Right lobe of liver (tissue), 6 donors: ENCODE measurements at regions not wholly inside any gene's neighbourhood (a gene's known extent, or its start where the extent isn't known, plus 50 kb on each side); places are given as distances from the start of the nearest gene placed in this dataset.

Experiments used
- ATAC-seq, 4 donors: fragments of 200-7000 bp; cut with Tn5 transposase; one replicate each; pipeline ENCODE4 v1.9.1; 2020; ENCODE audit warnings: mild to moderate bottlenecking in 4 of 4, moderate library complexity in 4 of 4
- DNase-seq, 3 donors: peaks; one replicate each; pipeline ENCODE4 v3.0.0-alpha.2; 2020
- H3K27ac ChIP-seq, 3 donors: fragments of 200-600 bp; one replicate each; pipeline ENCODE4 v1.8.0; 2022
- H3K27me3 ChIP-seq, 2 donors: fragments of 200-600 bp; one replicate each; pipeline ENCODE4 v1.8.0; 2022
- H3K36me3 ChIP-seq, 4 donors: fragments of 200-600 bp; sonication (generic) in 1 of 4; one replicate each; pipeline versions ENCODE4 v1.5.1 to v1.8.0; 2017 to 2022; ENCODE audit warnings: control low read depth in 1 of 4
- H3K4me1 ChIP-seq, 4 donors: fragments of 200-600 bp; sonication (generic) in 1 of 4; one replicate each; pipeline versions ENCODE4 v1.5.1 to v1.8.0; 2017 to 2022; ENCODE audit warnings: control low read depth in 1 of 4
- H3K4me3 ChIP-seq, 3 donors: fragments of 200-600 bp; one replicate each; pipeline ENCODE4 v1.8.0; 2022
- H3K9me3 ChIP-seq, 4 donors: fragments of 200-600 bp; sonication (generic) in 1 of 4; one replicate each; pipeline versions ENCODE4 v1.5.1 to v1.8.0; 2017 to 2022; ENCODE audit warnings: control low read depth in 1 of 4
- POLR2A ChIP-seq: fragments of 450-650 bp; IDR thresholded peaks from one replicate; pipeline ENCODE4 v1.6.1; 2017; ENCODE audit warnings: antibody characterized with exemption, mild to moderate bottlenecking
- WGBS: methylation state at CpG from one replicate; pipeline ENCODE4 v1.1.6; 2018; ENCODE audit warnings: low coverage, low lambda C conversion rate; ENCODE audit not compliant: insufficient coverage; ENCODE audit errors: missing lambda C conversion rate; 5-methylcytosine and 5-hydroxymethylcytosine counted together
- intact Hi-C, 2 donors: fragments of 100-400 bp; cut with DNase I; formaldehyde crosslinking; loops; one replicate each; pipeline versions ENCODE4 v1.11.2 to v1.14.1; 2022
- TF ChIP-seq, protein P1 (sequence below), 4 donors: fragments of 200-600 bp in 3 of 4; fragments of 450-650 bp in 1 of 4; IDR thresholded peaks; one replicate each; pipeline versions ENCODE4 v1.5.1 to v1.8.0; 2016 to 2022; ENCODE audit warnings: antibody characterized with exemption in 4 of 4, mild to moderate bottlenecking in 2 of 4
- donor health status: DM: no; HTN: yes; CAD: no.
- donor health status: DM: no; HTN: no; CAD: no.
- donor health status: DM: no; HTN: no; CAD: no.
- donor health status: DM: no; HTN: yes; CAD: no.
- donor health status: DM: no; HTN: yes; CAD: no.

DNA sequence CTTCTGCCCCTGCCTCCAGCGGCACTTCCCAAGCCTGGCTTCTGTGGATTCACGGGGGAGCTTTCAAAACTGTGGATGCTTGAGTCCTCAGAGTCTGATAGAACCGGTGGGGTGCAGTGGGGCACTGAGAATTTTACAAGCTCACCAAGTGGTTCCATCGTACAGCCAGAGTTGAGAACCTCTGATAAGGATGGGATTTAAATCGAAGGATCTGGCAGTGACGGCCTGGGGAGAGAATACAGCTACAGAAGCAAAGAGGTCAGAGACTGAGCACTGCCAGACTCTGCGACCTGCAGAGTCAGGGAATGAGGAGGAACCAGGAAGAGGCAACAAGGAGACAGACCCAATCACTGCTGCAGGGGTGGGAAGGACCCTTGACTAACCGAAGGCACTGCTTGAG is 124.6 kb upstream of the BOD1 start:
- Histone ChIP-seq H3K4me1 (peaks cover 0 to 6% (median 0%) of the 10 kb centered on the region in 4 donors), H3K27ac (no peak overlapping the region), H3K27me3 (no peaks in the 10 kb centered on the region), H3K36me3 (no peaks in the 10 kb centered on the region), H3K9me3 (no peaks in the 10 kb centered on the region), H3K4me3 (no peak overlapping the region)
- TF ChIP-seq POLR2A = no peak
- TF ChIP-seq, protein P1, sequence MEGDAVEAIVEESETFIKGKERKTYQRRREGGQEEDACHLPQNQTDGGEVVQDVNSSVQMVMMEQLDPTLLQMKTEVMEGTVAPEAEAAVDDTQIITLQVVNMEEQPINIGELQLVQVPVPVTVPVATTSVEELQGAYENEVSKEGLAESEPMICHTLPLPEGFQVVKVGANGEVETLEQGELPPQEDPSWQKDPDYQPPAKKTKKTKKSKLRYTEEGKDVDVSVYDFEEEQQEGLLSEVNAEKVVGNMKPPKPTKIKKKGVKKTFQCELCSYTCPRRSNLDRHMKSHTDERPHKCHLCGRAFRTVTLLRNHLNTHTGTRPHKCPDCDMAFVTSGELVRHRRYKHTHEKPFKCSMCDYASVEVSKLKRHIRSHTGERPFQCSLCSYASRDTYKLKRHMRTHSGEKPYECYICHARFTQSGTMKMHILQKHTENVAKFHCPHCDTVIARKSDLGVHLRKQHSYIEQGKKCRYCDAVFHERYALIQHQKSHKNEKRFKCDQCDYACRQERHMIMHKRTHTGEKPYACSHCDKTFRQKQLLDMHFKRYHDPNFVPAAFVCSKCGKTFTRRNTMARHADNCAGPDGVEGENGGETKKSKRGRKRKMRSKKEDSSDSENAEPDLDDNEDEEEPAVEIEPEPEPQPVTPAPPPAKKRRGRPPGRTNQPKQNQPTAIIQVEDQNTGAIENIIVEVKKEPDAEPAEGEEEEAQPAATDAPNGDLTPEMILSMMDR (IDR thresholded peaks at IDR 0.05) = no peak
- intact Hi-C loops = no loop called here
- DNase-seq (no peak), ATAC-seq (no peak)
- 71% methylated on average over 5 of the region's 8 CpGs for WGBS

DNA sequence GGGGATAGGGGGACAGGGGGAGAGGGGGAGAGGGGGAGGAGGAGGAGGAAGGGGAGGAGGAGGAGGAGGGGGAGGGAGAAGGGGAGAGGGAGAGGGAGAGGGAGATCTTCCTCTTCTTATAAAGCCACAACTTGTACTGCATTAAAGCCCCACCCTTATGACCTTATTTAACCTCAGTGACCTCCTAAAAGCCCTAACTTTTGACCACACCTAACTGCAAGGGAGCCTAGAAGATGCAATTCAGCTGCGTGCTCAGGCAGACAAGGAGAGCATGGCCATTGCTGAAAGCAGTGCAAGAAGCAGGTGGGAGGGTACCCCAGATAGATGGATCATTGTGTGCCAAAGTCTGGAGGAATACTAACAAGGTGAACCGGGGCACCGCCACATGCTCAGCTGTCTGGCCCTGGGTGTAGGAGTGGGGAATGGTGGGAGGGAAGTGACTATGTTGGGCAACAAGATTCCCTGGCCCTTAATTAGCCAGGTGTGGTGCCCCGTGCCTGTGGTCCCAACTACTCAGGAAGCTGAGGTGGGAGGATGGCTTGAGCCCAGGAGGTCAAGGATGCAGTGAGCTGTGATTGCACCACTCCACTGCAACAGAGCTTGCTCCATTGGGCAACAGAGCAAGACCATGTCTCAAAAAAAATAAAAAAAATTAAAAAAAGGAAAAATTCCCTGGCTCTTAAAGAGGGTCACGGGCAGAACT is 125.4 kb upstream of the BOD1 start:
- DNase-seq (no peak), ATAC-seq (peak; percentile 33 to 58 (median 40))
- Histone ChIP-seq H3K36me3 (no peaks in the 10 kb centered on the region), H3K4me1 (peaks cover 0 to 6% (median 0%) of the 10 kb centered on the region in 4 donors), H3K27ac (no peak overlapping the region), H3K9me3 (no peaks in the 10 kb centered on the region), H3K27me3 (no peaks in the 10 kb centered on the region), H3K4me3 (no peak overlapping the region)
- WGBS = 78% methylated on average over 5 of the region's 5 CpGs
- TF ChIP-seq, protein P1 (IDR thresholded peaks at IDR 0.05) = no peak
- no peak for TF ChIP-seq POLR2A
- intact Hi-C loops = no loop called here

DNA sequence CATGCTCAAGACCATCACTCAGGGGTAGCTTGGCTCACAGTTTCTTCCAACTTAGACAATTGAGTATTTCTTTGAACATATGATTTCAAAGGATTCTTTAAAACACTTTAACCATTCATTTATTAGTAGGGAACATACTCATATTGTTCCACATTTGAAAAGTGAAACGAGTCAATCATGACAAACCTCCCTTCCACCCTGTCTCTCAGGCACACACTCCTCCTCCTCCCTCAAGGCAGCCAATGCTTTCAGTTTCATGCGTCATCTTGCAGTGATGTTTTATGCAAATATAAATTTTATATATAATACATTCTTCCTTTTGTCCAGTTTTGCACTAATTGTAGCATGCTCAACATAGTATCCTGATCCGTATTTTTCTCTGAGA is 126.0 kb upstream of the BOD1 start:
- no peak overlapping the region for H3K4me3 ChIP-seq
- ATAC-seq (peak in 1 of 4 donors; percentile 48), DNase-seq (no peak)
- no peak for TF ChIP-seq POLR2A
- TF ChIP-seq, protein P1 (IDR thresholded peaks at IDR 0.05) = no peak
- 77% methylated on average over 3 of the region's 3 CpGs for WGBS
- H3K27ac ChIP-seq = no peak overlapping the region
- intact Hi-C loops = no loop called here
- H3K4me1 ChIP-seq = peaks cover 0 to 6% (median 0%) of the 10 kb centered on the region in 4 donors
- H3K36me3 ChIP-seq = no peaks in the 10 kb centered on the region
- H3K27me3 ChIP-seq = no peaks in the 10 kb centered on the region
- no peaks in the 10 kb centered on the region for H3K9me3 ChIP-seq

DNA sequence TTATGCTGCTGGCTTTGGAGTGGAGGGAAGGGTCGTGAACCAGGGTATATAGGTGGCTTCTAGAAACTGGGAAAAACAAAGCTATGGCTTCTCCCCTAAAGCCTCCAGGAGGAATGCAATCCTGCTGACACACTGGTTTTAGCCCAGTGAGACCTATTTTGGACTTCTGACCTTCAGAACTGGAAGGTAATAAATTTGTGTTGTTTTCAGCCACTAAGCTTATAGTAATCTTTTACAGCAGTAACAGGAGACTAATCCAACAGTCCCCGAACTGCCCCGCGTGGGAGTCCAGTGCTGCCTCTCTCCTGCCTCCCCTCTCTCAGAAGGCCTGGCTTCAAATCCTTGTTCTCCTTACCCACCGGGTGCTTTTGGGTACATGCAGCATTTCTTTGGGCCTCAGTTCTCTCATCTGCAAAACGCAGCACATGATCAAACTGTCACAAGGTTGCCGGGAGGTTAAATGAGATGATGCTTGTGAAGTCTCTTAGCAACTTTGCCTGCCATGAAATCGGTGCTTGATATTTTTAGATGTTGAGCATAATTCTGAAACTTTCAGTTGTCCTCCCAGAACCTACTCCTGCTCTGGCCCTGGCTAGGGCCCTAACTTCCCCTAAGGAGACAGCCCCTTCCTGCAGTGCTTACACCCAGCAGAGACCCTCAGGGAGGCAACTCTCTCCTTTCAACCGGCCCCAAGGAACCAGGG is 127.3 kb upstream of the BOD1 start:
- peak in 2 of 4 donors; percentile 20 to 22 for ATAC-seq
- H3K36me3 ChIP-seq = no peaks in the 10 kb centered on the region
- no peak overlapping the region for H3K27ac ChIP-seq
- H3K9me3 ChIP-seq = no peaks in the 10 kb centered on the region
- H3K4me3 ChIP-seq = no peak overlapping the region
- TF ChIP-seq, protein P1 (IDR thresholded peaks at IDR 0.05) = no peak
- no peak for TF ChIP-seq POLR2A
- WGBS = 85% methylated on average over 4 of the region's 9 CpGs
- intact Hi-C loops = no loop called here
- no peaks in the 10 kb centered on the region for H3K27me3 ChIP-seq
- no peak for DNase-seq
- peaks cover 0 to 6% (median 0%) of the 10 kb centered on the region in 4 donors for H3K4me1 ChIP-seq
